ENCODE measurements at regions not wholly inside any gene's neighbourhood (a gene's known extent, or its start where the extent isn't known, plus 50 kb on each side); places are given as distances from the start of the nearest gene placed in this dataset. TPM values are rescaled to one million over a fixed set of nuclear protein-coding genes. Genes with fewer than 3 reads are reported as not detected.

GRCh38 chr1:48048980-48049379 lies 51.8 kb upstream of the TRABD2B start:
- TF ChIP-seq CTCF (IDR thresholded peaks at IDR 0.05; ENCODE audit: extremely low read depth, low read depth, low read length), result no peak
- Histone ChIP-seq H4K20me1 (ENCODE audit: insufficient read depth, low read length) (no peaks in the 10 kb centered on the region), H3K9me3 (ENCODE audit: low read depth, low read length) (no peaks in the 10 kb centered on the region)

GRCh38 chr1:48048064-48048463 lies 50.9 kb upstream of the TRABD2B start:
- H3K36me3 ChIP-seq (ENCODE audit: insufficient read depth, low read length), result no peaks in the 10 kb centered on the region
- H3K4me3 ChIP-seq (ENCODE audit: insufficient read depth, low read length), result no peak overlapping the region
- DNase-seq (ENCODE audit: insufficient read length, low spot score, missing footprints), result peak; percentile 91
- TF ChIP-seq CTCF (IDR thresholded peaks at IDR 0.05; ENCODE audit: extremely low read depth, low read depth, low read length), result no peak
- no peaks in the 10 kb centered on the region for H4K20me1 ChIP-seq (ENCODE audit: insufficient read depth, low read length)
- H3K9me3 ChIP-seq (ENCODE audit: low read depth, low read length), result no peaks in the 10 kb centered on the region
- peak overlapping the region; percentile 69 for H3K27ac ChIP-seq (ENCODE audit: low read depth, low read length)
- no peak overlapping the region for H2AFZ ChIP-seq (ENCODE audit: low read length)
- H3K4me2 ChIP-seq (ENCODE audit: insufficient read depth, low read length), result peak overlapping the region; percentile 35
- H3K4me1 ChIP-seq (ENCODE audit: insufficient read depth, low read length), result peaks cover 43% of the 10 kb centered on the region
- no peaks in the 10 kb centered on the region for H3K27me3 ChIP-seq (ENCODE audit: insufficient read depth, low read length)
- H3K79me2 ChIP-seq (ENCODE audit: insufficient read depth, low read length), result no peaks in the 10 kb centered on the region

More at GRCh38 chr1:48048980-48049379, 51.8 kb upstream of the TRABD2B start:
- no peaks in the 10 kb centered on the region for H3K79me2 ChIP-seq (ENCODE audit: insufficient read depth, low read length)
- no peak overlapping the region for H3K4me2 ChIP-seq (ENCODE audit: insufficient read depth, low read length)
- H3K27me3 ChIP-seq (ENCODE audit: insufficient read depth, low read length), result no peaks in the 10 kb centered on the region
- no peak overlapping the region for H3K27ac ChIP-seq (ENCODE audit: low read depth, low read length)
- no peak overlapping the region for H3K4me3 ChIP-seq (ENCODE audit: insufficient read depth, low read length)
- H3K4me1 ChIP-seq (ENCODE audit: insufficient read depth, low read length), result peaks cover 43% of the 10 kb centered on the region
- no peaks in the 10 kb centered on the region for H3K36me3 ChIP-seq (ENCODE audit: insufficient read depth, low read length)
- DNase-seq (ENCODE audit: insufficient read length, low spot score, missing footprints), result no peak
- no peak overlapping the region for H2AFZ ChIP-seq (ENCODE audit: low read length)

- Histone ChIP-seq H2AFZ (ENCODE audit: low read length) (peak overlapping the region; percentile 4), H3K4me2 (ENCODE audit: insufficient read depth, low read length) (peak overlapping the region; percentile 26)
- DNase-seq (ENCODE audit: insufficient read length, low spot score, missing footprints), result no peak
These were observed 49.9 kb upstream of the TRABD2B start for GRCh38 chr1:48047116-48047515.

More at GRCh38 chr1:48047116-48047515, 49.9 kb upstream of the TRABD2B start:
- Histone ChIP-seq H3K9me3 (ENCODE audit: low read depth, low read length) (no peaks in the 10 kb centered on the region), H3K36me3 (ENCODE audit: insufficient read depth, low read length) (no peaks in the 10 kb centered on the region), H3K27ac (ENCODE audit: low read depth, low read length) (peak overlapping the region; percentile 69), H3K4me3 (ENCODE audit: insufficient read depth, low read length) (peak overlapping the region; percentile 16), H3K4me1 (ENCODE audit: insufficient read depth, low read length) (peaks cover 33% of the 10 kb centered on the region), H4K20me1 (ENCODE audit: insufficient read depth, low read length) (no peaks in the 10 kb centered on the region), H3K79me2 (ENCODE audit: insufficient read depth, low read length) (no peaks in the 10 kb centered on the region), H3K27me3 (ENCODE audit: insufficient read depth, low read length) (no peaks in the 10 kb centered on the region)
- TF ChIP-seq CTCF (IDR thresholded peaks at IDR 0.05; ENCODE audit: extremely low read depth, low read depth, low read length), result no peak

Small RNA genes in the stretch of these regions (small RNA-seq; reads per million reads assigned to genes)
- not detected for gene CYP46A4P

Data from osteoblast (primary cell).